Skeletal muscle tissue (tissue), 3 donors: ENCODE measurements at regions not wholly inside any gene's neighbourhood (a gene's known extent, or its start where the extent isn't known, plus 50 kb on each side); places are given as distances from the start of the nearest gene placed in this dataset.

Source experiments
- H3K27ac ChIP-seq: one replicate; pipeline ENCODE4 v1.7.0; 2013; ENCODE audit warnings: mild to moderate bottlenecking, low read depth, low read length, inconsistent platforms
- H3K27me3 ChIP-seq, 3 donors: one replicate each; pipeline ENCODE4 v1.7.0; 2013; ENCODE audit warnings: low read length in 3 of 3; ENCODE audit not compliant: control insufficient read depth in 3 of 3, insufficient read depth in 3 of 3
- H3K36me3 ChIP-seq, 3 donors: one replicate each; pipeline ENCODE4 v1.7.0; 2013; ENCODE audit warnings: low read length in 3 of 3; ENCODE audit not compliant: control insufficient read depth in 3 of 3, insufficient read depth in 3 of 3
- H3K4me1 ChIP-seq, 3 donors: one replicate each; pipeline ENCODE4 v1.7.0; 2013; ENCODE audit warnings: low read length in 3 of 3, mild to moderate bottlenecking in 3 of 3; ENCODE audit not compliant: control insufficient read depth in 3 of 3, insufficient read depth in 3 of 3
- H3K4me3 ChIP-seq, 3 donors: one replicate each; pipeline ENCODE4 v1.7.0; 2013; ENCODE audit warnings: low read length in 3 of 3
- H3K9ac ChIP-seq, 3 donors: one replicate each; pipeline ENCODE4 v1.7.0; 2013; ENCODE audit warnings: low read length in 3 of 3, mild to moderate bottlenecking in 3 of 3, moderate library complexity in 2 of 3, low read depth in 1 of 3
- H3K9me3 ChIP-seq, 3 donors: one replicate each; pipeline ENCODE4 v1.7.0; 2013; ENCODE audit warnings: low read length in 3 of 3; ENCODE audit not compliant: control insufficient read depth in 3 of 3
- donor health status: Osteomylitis.

GRCh38 chr3:137347132-137347531 lies 389.3 kb downstream of the IL20RB start:
- no peaks in the 10 kb centered on the region for H3K36me3 ChIP-seq
- no peak overlapping the region for H3K4me3 ChIP-seq
- peaks cover 0 to 2% (median 0%) of the 10 kb centered on the region in 3 donors for H3K9me3 ChIP-seq
- H3K9ac ChIP-seq = no peak overlapping the region
- H3K4me1 ChIP-seq = no peaks in the 10 kb centered on the region
- H3K27me3 ChIP-seq = no peaks in the 10 kb centered on the region
- no peak overlapping the region for H3K27ac ChIP-seq

DNA sequence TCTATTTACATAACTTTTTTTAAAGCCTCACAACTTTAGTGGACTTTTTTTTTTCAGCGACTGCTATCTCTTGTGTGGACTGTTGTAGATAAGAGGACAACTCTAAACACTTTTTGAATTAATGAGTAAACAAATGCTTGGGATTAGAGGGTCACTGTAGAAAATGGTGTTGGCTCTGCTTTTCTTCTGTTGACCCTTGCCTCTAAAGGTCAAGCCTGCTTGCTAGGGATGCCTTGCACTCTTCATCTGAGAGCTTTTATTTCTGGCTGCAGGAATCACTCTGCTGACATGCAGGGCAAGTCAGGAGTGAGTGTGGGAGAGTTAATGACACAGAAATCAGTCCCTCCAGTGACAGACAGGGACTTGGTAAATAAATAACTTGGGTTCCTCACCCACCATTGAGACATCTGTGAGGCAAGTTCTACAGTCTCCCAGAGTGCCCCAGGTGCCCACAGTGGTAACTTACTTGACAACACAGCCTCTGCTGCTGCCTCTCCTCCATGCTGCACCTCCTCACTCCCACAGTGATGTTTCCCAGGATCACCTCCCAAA lies 390.1 kb downstream of the IL20RB start:
- no peak overlapping the region for H3K27ac ChIP-seq

DNA sequence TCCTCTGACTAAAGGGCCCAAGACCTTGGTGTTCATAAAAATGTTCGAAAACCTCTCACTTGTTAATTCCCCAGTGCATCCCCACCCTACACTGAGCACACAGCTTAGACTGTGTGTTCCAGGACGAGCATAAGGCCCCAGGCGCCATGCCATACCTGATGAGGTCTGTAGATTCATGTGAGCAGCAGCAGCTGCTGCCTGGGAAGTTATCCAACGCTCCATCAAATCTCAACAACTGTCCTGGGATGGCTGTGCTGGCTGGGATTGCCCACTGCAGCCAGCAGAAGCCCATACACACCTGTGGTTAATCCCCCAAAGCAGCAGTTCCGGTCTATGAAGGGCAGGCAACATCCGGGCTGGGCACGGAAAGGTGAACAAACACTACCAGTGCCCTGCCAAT lies 391.2 kb downstream of the IL20RB start:
- no peak overlapping the region for H3K27ac ChIP-seq
- no peaks in the 10 kb centered on the region for H3K27me3 ChIP-seq
- no peaks in the 10 kb centered on the region for H3K36me3 ChIP-seq
- peaks cover 0 to 2% (median 0%) of the 10 kb centered on the region in 3 donors for H3K9me3 ChIP-seq
- H3K4me1 ChIP-seq = no peaks in the 10 kb centered on the region
- no peak overlapping the region for H3K4me3 ChIP-seq
- H3K9ac ChIP-seq = no peak overlapping the region

More for the DNA sequence above, 390.1 kb downstream of the IL20RB start:
- Histone ChIP-seq H3K4me1 (no peaks in the 10 kb centered on the region), H3K4me3 (no peak overlapping the region), H3K9ac (no peak overlapping the region), H3K36me3 (no peaks in the 10 kb centered on the region), H3K27me3 (no peaks in the 10 kb centered on the region), H3K9me3 (peaks cover 0 to 2% (median 0%) of the 10 kb centered on the region in 3 donors)

- no peak overlapping the region for H3K4me3 ChIP-seq
- H3K27me3 ChIP-seq = no peaks in the 10 kb centered on the region
- no peaks in the 10 kb centered on the region for H3K4me1 ChIP-seq
- H3K36me3 ChIP-seq = no peaks in the 10 kb centered on the region
- peaks cover 0 to 2% (median 0%) of the 10 kb centered on the region in 3 donors for H3K9me3 ChIP-seq
- no peak overlapping the region for H3K9ac ChIP-seq
- no peak overlapping the region for H3K27ac ChIP-seq
Observed at GRCh38 chr3:137349557-137350348, 392.0 kb downstream of the IL20RB start.

- H3K27me3 ChIP-seq = no peaks in the 10 kb centered on the region
- H3K36me3 ChIP-seq = no peaks in the 10 kb centered on the region
- no peak overlapping the region for H3K4me3 ChIP-seq
- H3K4me1 ChIP-seq = no peaks in the 10 kb centered on the region
- H3K9me3 ChIP-seq = peaks cover 0 to 7% (median 0%) of the 10 kb centered on the region in 3 donors
- H3K27ac ChIP-seq = no peak overlapping the region
- no peak overlapping the region for H3K9ac ChIP-seq
Observed at GRCh38 chr3:137360531-137361201, 402.9 kb downstream of the IL20RB start.

- no peaks in the 10 kb centered on the region for H3K4me1 ChIP-seq
- no peaks in the 10 kb centered on the region for H3K27me3 ChIP-seq
- H3K9me3 ChIP-seq = no peaks in the 10 kb centered on the region
- no peak overlapping the region for H3K9ac ChIP-seq
- H3K27ac ChIP-seq = no peak overlapping the region
- no peak overlapping the region for H3K4me3 ChIP-seq
- H3K36me3 ChIP-seq = no peaks in the 10 kb centered on the region
Observed at GRCh38 chr3:137382005-137382594, 382.0 kb upstream of the SOX14 start.

DNA sequence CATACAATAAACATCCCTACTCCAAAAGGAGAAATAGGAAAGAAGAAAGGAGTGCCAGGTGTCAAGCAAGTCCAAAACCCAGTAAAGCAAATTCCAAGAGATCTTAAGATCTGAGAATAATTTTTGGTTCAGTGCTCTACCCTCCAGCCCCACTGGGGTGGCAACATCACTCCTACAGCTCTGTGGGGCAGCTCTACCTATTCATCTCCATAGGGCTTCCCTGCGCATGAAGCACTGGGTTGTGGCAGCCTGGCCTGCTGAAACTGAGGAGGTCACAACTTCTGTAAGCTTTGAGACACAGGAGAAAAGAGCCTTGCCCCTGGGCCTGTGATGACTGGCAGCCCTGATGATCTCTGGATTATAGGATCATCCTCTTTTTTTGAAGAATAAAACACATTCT lies 378.2 kb upstream of the SOX14 start:
- Histone ChIP-seq H3K27me3 (no peaks in the 10 kb centered on the region), H3K9me3 (no peaks in the 10 kb centered on the region), H3K9ac (no peak overlapping the region), H3K4me1 (no peaks in the 10 kb centered on the region), H3K27ac (no peak overlapping the region), H3K4me3 (no peak overlapping the region), H3K36me3 (no peaks in the 10 kb centered on the region)

- no peaks in the 10 kb centered on the region for H3K4me1 ChIP-seq
- no peak overlapping the region for H3K4me3 ChIP-seq
- H3K27ac ChIP-seq = no peak overlapping the region
- no peaks in the 10 kb centered on the region for H3K36me3 ChIP-seq
- H3K27me3 ChIP-seq = no peaks in the 10 kb centered on the region
- H3K9me3 ChIP-seq = no peaks in the 10 kb centered on the region
- no peak overlapping the region for H3K9ac ChIP-seq
Observed at GRCh38 chr3:137409584-137409983, 354.5 kb upstream of the SOX14 start.

GRCh38 chr3:137410028-137410427 lies 354.1 kb upstream of the SOX14 start:
- no peak overlapping the region for H3K27ac ChIP-seq
- H3K9me3 ChIP-seq = no peaks in the 10 kb centered on the region
- no peaks in the 10 kb centered on the region for H3K36me3 ChIP-seq
- no peak overlapping the region for H3K9ac ChIP-seq
- H3K4me3 ChIP-seq = no peak overlapping the region
- no peaks in the 10 kb centered on the region for H3K4me1 ChIP-seq
- H3K27me3 ChIP-seq = no peaks in the 10 kb centered on the region
